ENCODE measurements at regions not wholly inside any gene's neighbourhood (a gene's known extent, or its start where the extent isn't known, plus 50 kb on each side); places are given as distances from the start of the nearest gene placed in this dataset.

GRCh38 chr7:155210356-155210755 lies 87.3 kb upstream of the INSIG1 start:
- TF ChIP-seq, protein P1, sequence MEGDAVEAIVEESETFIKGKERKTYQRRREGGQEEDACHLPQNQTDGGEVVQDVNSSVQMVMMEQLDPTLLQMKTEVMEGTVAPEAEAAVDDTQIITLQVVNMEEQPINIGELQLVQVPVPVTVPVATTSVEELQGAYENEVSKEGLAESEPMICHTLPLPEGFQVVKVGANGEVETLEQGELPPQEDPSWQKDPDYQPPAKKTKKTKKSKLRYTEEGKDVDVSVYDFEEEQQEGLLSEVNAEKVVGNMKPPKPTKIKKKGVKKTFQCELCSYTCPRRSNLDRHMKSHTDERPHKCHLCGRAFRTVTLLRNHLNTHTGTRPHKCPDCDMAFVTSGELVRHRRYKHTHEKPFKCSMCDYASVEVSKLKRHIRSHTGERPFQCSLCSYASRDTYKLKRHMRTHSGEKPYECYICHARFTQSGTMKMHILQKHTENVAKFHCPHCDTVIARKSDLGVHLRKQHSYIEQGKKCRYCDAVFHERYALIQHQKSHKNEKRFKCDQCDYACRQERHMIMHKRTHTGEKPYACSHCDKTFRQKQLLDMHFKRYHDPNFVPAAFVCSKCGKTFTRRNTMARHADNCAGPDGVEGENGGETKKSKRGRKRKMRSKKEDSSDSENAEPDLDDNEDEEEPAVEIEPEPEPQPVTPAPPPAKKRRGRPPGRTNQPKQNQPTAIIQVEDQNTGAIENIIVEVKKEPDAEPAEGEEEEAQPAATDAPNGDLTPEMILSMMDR (conservative IDR thresholded peaks at IDR 0.05; ENCODE audit: low read depth, low read length), result no peak
- H3K4me3 ChIP-seq (ENCODE audit: low read depth, low read length), result no peak overlapping the region
- no peak for DNase-seq (ENCODE audit: low read depth)

DNA sequence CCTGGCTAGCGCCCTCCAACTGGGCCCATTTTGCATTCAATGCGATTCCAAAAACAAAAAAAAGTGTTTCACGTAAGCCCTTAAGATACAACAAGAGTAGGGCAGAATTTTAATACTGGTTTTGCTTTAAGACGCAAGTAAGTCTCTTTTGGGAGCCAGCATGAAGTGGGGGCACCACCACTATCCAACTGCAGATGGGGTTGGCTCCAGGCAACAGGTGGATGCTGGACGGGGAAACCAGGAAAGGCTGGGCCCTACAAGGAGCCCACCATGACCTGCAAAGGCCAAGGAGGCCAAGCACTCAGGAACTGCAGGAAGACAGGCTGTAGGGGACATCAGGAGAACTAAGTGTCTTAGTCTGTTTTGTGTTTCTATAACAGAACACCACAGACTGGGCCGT lies 86.5 kb upstream of the INSIG1 start:
- no peak overlapping the region for H3K4me3 ChIP-seq (ENCODE audit: low read depth, low read length)
- TF ChIP-seq, protein P1 (conservative IDR thresholded peaks at IDR 0.05; ENCODE audit: low read depth, low read length), result no peak
- DNase-seq (ENCODE audit: low read depth), result no peak

DNA sequence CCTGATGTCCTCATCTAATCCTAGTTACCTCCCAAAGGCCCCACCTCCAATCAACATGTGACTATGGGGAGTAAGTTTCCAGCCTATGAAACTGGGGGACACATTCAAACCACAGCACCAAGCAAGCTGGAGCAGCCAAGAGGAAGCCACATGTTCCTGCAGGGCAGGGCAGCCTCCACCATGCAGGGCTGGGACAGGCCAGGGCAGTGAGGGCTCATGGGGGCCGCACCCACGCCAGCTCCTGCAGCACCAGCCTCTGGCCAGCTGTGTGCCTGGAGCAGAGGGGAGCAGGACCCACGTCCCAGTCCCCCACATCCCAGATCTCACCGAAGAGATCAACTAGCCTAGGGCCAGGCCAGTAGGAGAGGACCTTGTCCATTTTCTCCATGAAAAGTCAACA lies 85.9 kb upstream of the INSIG1 start:
- no peak for DNase-seq (ENCODE audit: low read depth)
- no peak overlapping the region for H3K4me3 ChIP-seq (ENCODE audit: low read depth, low read length)
- TF ChIP-seq, protein P1 (conservative IDR thresholded peaks at IDR 0.05; ENCODE audit: low read depth, low read length), result no peak

DNA sequence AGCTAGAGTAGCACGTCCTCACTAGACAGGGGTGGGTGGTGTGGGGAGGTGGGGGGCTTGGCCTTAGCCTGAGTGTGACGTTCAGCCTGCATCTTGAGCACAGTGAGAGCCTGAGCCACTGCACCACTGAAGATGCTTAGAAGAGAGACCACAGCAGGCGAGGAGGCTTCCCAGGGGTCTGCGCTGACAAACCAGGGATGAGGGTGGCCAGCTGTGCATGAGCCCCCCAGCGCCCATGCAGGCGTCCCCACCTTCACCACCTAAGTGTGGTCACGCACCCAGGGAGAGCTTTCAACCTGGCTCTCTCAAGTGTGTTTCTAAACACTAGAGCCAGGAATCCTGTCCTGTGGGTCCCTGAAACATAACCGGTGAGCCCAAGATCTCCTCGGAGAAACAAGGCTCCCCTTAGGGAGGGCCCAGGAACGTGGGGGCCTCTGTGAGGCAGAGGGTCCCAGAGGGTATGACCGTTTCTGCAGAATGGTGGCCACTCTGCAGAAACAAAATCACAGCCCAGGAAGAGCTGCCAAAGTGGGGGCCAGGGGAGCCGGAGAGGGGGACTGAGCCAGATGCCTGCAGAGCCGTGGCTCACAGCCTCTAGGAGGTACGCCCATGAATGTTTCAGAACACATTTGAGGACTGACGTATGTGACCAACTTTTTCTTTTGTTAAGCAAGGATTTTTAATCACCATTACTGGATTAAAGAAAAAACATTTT lies 85.2 kb upstream of the INSIG1 start:
- no peak overlapping the region for H3K4me3 ChIP-seq (ENCODE audit: low read depth, low read length)
- TF ChIP-seq, protein P1 (conservative IDR thresholded peaks at IDR 0.05; ENCODE audit: low read depth, low read length), result no peak
- no peak for DNase-seq (ENCODE audit: low read depth)

GRCh38 chr7:155213385-155213784 lies 84.3 kb upstream of the INSIG1 start:
- no peak overlapping the region for H3K4me3 ChIP-seq (ENCODE audit: low read depth, low read length)
- DNase-seq (ENCODE audit: low read depth), result no peak
- TF ChIP-seq, protein P1 (conservative IDR thresholded peaks at IDR 0.05; ENCODE audit: low read depth, low read length), result no peak

- TF ChIP-seq, protein P1 (conservative IDR thresholded peaks at IDR 0.05; ENCODE audit: low read depth, low read length), result no peak
- H3K4me3 ChIP-seq (ENCODE audit: low read depth, low read length), result peak overlapping the region; percentile 18
- no peak for DNase-seq (ENCODE audit: low read depth)
These were observed 83.5 kb upstream of the INSIG1 start for GRCh38 chr7:155213955-155214740.
